ENCODE measurements at regions not wholly inside any gene's neighbourhood (a gene's known extent, or its start where the extent isn't known, plus 50 kb on each side); places are given as distances from the start of the nearest gene placed in this dataset.

GRCh38 chr2:8571792-8572499 lies 109.9 kb upstream of the ID2 start:
- H3K4me1 ChIP-seq (ENCODE audit: control insufficient read depth, insufficient read depth, low read length) = peaks cover 7% of the 10 kb centered on the region

GRCh38 chr2:8572712-8573233 lies 109.1 kb upstream of the ID2 start:
- no peaks in the 10 kb centered on the region for H3K27me3 ChIP-seq (ENCODE audit: control insufficient read depth in 1 of 2, insufficient read depth in 2 of 2, low read length in 2 of 2)
- no peaks in the 10 kb centered on the region for H3K9me3 ChIP-seq (ENCODE audit: control insufficient read depth in 2 of 2, low read length in 2 of 2)
- H3K4me3 ChIP-seq (ENCODE audit: low read length in 2 of 2) = no peak overlapping the region
- no peak overlapping the region for H3K9ac ChIP-seq (ENCODE audit: low read length in 2 of 2)
- peaks cover 7% of the 10 kb centered on the region for H3K4me1 ChIP-seq (ENCODE audit: control insufficient read depth, insufficient read depth, low read length)
- H3K36me3 ChIP-seq (ENCODE audit: control insufficient read depth in 2 of 2, insufficient read depth in 2 of 2, low read length in 2 of 2) = no peaks in the 10 kb centered on the region
- H3K27ac ChIP-seq (ENCODE audit: low read length) = no peak overlapping the region

More at GRCh38 chr2:8571792-8572499, 109.9 kb upstream of the ID2 start:
- Histone ChIP-seq H3K9me3 (ENCODE audit: control insufficient read depth in 2 of 2, low read length in 2 of 2) (no peaks in the 10 kb centered on the region), H3K9ac (ENCODE audit: low read length in 2 of 2) (no peak overlapping the region), H3K27me3 (ENCODE audit: control insufficient read depth in 1 of 2, insufficient read depth in 2 of 2, low read length in 2 of 2) (no peaks in the 10 kb centered on the region), H3K4me3 (ENCODE audit: low read length in 2 of 2) (no peak overlapping the region), H3K27ac (ENCODE audit: low read length) (no peak overlapping the region), H3K36me3 (ENCODE audit: control insufficient read depth in 2 of 2, insufficient read depth in 2 of 2, low read length in 2 of 2) (no peaks in the 10 kb centered on the region)

DNA sequence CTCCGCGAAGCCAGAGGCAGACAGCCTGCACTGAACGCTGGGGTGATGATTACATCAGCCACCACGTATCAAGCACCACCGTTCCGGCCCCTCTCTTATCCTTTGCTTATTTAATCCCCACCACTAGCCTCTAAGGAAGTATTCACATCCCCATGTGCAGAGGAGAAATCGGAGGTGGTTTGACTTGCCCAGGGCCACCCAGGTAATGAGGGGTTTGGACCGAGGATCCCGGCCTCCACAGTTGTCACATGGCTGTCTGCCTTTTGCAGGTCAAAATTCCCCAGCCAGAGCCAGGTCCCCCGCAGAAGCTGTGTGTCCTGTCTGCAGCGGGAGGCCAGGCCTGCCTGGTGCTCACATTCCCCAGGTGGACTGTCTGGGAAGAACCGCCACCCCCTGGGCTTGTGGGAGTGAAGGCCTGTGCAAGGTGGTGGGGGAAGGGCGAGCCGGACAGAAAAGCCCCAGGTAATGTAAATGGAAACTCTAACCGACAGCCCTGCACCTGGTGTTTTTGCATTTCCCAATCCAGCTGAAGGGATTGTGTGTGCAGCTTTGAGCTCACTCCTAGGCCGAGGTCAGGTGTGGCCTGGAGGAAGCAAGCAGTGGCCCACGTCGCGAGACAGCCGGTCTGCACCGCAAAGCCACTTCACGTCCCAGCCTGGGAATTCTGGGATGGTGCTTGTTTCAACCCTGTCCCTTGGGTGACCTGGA lies 108.5 kb upstream of the ID2 start:
- H3K27ac ChIP-seq (ENCODE audit: low read length) = no peak overlapping the region
- no peaks in the 10 kb centered on the region for H3K9me3 ChIP-seq (ENCODE audit: control insufficient read depth in 2 of 2, low read length in 2 of 2)
- H3K4me3 ChIP-seq (ENCODE audit: low read length in 2 of 2) = no peak overlapping the region
- peaks cover 7% of the 10 kb centered on the region for H3K4me1 ChIP-seq (ENCODE audit: control insufficient read depth, insufficient read depth, low read length)
- no peaks in the 10 kb centered on the region for H3K27me3 ChIP-seq (ENCODE audit: control insufficient read depth in 1 of 2, insufficient read depth in 2 of 2, low read length in 2 of 2)
- H3K36me3 ChIP-seq (ENCODE audit: control insufficient read depth in 2 of 2, insufficient read depth in 2 of 2, low read length in 2 of 2) = no peaks in the 10 kb centered on the region
- no peak overlapping the region for H3K9ac ChIP-seq (ENCODE audit: low read length in 2 of 2)

GRCh38 chr2:8573942-8574195 lies 108.0 kb upstream of the ID2 start:
- Histone ChIP-seq H3K27me3 (ENCODE audit: control insufficient read depth in 1 of 2, insufficient read depth in 2 of 2, low read length in 2 of 2) (no peaks in the 10 kb centered on the region), H3K27ac (ENCODE audit: low read length) (no peak overlapping the region), H3K9me3 (ENCODE audit: control insufficient read depth in 2 of 2, low read length in 2 of 2) (no peaks in the 10 kb centered on the region), H3K4me1 (ENCODE audit: control insufficient read depth, insufficient read depth, low read length) (peaks cover 7% of the 10 kb centered on the region), H3K4me3 (ENCODE audit: low read length in 2 of 2) (no peak overlapping the region), H3K36me3 (ENCODE audit: control insufficient read depth in 2 of 2, insufficient read depth in 2 of 2, low read length in 2 of 2) (no peaks in the 10 kb centered on the region), H3K9ac (ENCODE audit: low read length in 2 of 2) (no peak overlapping the region)

DNA sequence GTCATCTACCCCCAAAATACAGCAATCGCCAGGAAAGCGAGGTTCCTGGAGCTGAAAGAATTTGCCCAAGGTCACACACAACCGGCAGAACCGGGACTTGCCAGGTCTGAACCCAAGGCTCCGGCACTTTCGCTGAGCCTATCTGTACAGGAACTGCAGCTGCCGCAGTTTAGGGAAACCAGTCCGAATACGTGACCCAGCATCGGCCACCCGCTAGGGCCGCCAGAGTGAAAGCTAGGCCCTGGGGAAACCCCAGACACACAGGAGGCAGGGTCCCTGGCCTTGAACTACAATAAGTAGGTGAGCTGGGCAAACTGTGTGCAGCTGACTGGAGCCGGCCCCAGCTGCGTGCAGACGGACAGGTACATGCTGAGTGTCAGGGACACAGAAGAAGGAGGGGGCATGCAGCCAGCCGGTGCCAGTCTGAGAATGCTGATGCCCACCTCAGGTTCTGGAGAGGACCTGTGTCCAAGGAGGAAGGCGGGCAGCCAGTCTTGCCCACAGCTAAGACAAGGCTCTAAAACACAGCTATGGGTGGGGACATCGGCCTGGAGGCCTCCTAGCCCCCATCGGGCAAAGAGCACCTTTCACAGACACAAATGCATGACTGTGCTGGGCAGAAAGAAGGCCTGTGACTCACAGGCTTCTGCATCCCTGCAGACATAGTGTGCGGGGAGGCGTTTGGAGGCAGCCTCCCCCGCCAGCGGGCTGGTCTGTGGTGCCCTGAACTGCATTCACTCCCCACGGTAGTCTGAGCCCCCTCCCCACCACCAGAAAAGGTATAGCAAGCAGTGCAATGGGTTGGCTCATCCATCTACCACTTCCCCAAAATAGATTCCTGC lies 107.4 kb upstream of the ID2 start:
- Histone ChIP-seq H3K9me3 (ENCODE audit: control insufficient read depth in 2 of 2, low read length in 2 of 2) (no peaks in the 10 kb centered on the region), H3K27me3 (ENCODE audit: control insufficient read depth in 1 of 2, insufficient read depth in 2 of 2, low read length in 2 of 2) (no peaks in the 10 kb centered on the region), H3K9ac (ENCODE audit: low read length in 2 of 2) (no peak overlapping the region), H3K27ac (ENCODE audit: low read length) (no peak overlapping the region), H3K4me3 (ENCODE audit: low read length in 2 of 2) (no peak overlapping the region), H3K4me1 (ENCODE audit: control insufficient read depth, insufficient read depth, low read length) (peaks cover 7% of the 10 kb centered on the region), H3K36me3 (ENCODE audit: control insufficient read depth in 2 of 2, insufficient read depth in 2 of 2, low read length in 2 of 2) (no peaks in the 10 kb centered on the region)

DNA sequence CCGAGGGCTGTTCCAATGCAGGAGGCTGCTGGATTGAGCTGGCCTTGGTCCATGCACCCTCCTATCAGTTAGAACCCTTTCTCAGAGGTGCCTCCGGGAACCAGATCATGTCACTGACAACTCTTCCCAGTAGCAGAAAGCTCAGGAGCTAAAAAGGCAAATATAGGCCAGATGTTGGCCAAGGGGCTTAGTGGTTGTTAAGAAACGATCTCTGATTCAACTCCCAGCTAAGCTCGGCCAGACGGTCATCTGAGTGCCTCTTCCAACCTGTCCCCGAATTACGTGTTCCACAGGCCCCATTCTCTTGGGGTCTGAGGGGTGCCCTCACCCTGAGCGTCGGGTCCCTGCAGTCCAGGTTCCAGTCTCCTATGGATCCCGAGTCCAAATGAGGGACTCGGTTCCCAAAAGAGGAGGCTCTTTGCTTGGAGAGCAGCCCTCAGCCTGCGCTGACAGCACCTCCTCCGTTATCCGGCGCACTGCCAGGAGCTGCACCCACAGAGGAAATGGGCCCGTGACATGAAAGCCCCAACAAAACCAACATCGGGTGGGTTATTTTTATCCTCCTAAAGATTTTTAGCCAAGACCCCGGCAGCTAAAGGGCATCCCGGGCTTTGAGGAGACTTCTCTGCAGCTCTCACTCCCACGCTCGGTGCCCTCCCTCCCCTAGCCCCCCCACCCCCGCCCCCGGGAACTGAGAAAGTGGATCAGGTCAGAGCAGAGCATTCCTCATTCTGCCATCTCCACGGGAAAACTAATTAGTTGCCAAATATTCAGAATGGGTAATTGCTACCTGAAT lies 106.6 kb upstream of the ID2 start:
- Histone ChIP-seq H3K36me3 (ENCODE audit: control insufficient read depth in 2 of 2, insufficient read depth in 2 of 2, low read length in 2 of 2) (no peaks in the 10 kb centered on the region), H3K4me1 (ENCODE audit: control insufficient read depth, insufficient read depth, low read length) (peaks cover 7% of the 10 kb centered on the region), H3K9ac (ENCODE audit: low read length in 2 of 2) (no peak overlapping the region), H3K9me3 (ENCODE audit: control insufficient read depth in 2 of 2, low read length in 2 of 2) (no peaks in the 10 kb centered on the region), H3K27me3 (ENCODE audit: control insufficient read depth in 1 of 2, insufficient read depth in 2 of 2, low read length in 2 of 2) (no peaks in the 10 kb centered on the region), H3K27ac (ENCODE audit: low read length) (no peak overlapping the region), H3K4me3 (ENCODE audit: low read length in 2 of 2) (no peak overlapping the region)

- no peak overlapping the region for H3K27ac ChIP-seq (ENCODE audit: low read length)
- peaks cover 7% of the 10 kb centered on the region for H3K4me1 ChIP-seq (ENCODE audit: control insufficient read depth, insufficient read depth, low read length)
- no peak overlapping the region for H3K9ac ChIP-seq (ENCODE audit: low read length in 2 of 2)
- H3K4me3 ChIP-seq (ENCODE audit: low read length in 2 of 2) = peak overlapping the region in 1 of 2 donors; percentile 15
- H3K27me3 ChIP-seq (ENCODE audit: control insufficient read depth in 1 of 2, insufficient read depth in 2 of 2, low read length in 2 of 2) = no peaks in the 10 kb centered on the region
- no peaks in the 10 kb centered on the region for H3K9me3 ChIP-seq (ENCODE audit: control insufficient read depth in 2 of 2, low read length in 2 of 2)
- no peaks in the 10 kb centered on the region for H3K36me3 ChIP-seq (ENCODE audit: control insufficient read depth in 2 of 2, insufficient read depth in 2 of 2, low read length in 2 of 2)
These were observed 105.9 kb upstream of the ID2 start for GRCh38 chr2:8575834-8576423.

DNA sequence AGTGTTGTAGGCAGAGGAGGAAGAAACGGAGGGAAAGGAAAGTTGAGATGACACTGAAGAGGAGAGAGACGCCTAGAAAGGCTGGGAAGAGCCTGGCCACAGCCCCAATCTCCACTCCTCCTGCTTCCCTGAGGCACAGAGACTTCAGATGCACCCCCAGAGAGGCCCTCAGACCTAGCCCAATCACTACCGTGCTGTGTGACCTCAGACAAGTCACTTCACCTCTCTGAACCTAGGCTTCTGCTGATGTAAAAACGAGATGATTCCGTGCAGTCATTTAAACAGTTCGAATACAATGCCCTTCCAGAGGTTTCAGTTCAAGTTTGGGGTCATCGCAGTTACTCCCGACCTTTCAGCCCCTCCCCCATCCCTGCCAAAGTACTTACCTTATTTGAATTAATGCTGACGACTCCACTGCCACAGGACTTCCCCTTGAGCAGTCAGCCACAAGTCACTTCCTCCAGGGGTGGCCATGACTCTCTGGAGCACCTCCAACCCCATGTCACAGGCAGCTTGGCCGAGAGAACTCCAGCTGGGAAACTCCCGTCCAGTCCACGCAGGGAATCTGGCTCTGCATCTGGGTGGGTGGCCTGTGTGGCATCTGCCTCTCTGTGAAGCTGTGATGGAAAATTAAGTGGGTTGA lies 105.2 kb upstream of the ID2 start:
- no peaks in the 10 kb centered on the region for H3K36me3 ChIP-seq (ENCODE audit: control insufficient read depth in 2 of 2, insufficient read depth in 2 of 2, low read length in 2 of 2)
- H3K4me3 ChIP-seq (ENCODE audit: low read length in 2 of 2) = no peak overlapping the region
- H3K9me3 ChIP-seq (ENCODE audit: control insufficient read depth in 2 of 2, low read length in 2 of 2) = no peaks in the 10 kb centered on the region
- H3K4me1 ChIP-seq (ENCODE audit: control insufficient read depth, insufficient read depth, low read length) = peaks cover 7% of the 10 kb centered on the region
- no peaks in the 10 kb centered on the region for H3K27me3 ChIP-seq (ENCODE audit: control insufficient read depth in 1 of 2, insufficient read depth in 2 of 2, low read length in 2 of 2)
- no peak overlapping the region for H3K9ac ChIP-seq (ENCODE audit: low read length in 2 of 2)
- no peak overlapping the region for H3K27ac ChIP-seq (ENCODE audit: low read length)

DNA sequence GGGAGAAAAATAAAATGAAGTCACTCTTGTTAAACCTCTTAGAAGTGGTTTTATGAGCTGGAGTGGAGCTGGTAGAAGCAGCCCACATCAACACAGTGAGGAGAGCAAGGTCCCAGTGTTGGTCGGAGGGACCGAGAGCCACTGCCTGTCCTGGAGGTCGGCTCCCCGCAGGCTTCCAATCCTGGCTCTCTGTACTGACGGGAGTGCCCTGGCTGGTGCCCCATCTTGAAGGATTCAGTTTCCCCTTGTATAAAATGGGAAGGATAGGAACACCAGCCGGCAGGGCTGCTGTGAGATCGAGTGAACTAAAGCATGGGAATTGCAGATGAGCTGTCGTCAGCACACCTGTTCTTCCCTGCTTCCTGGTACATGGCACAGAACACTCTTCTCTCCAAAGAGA lies 104.3 kb upstream of the ID2 start:
- H3K27me3 ChIP-seq (ENCODE audit: control insufficient read depth in 1 of 2, insufficient read depth in 2 of 2, low read length in 2 of 2) = no peaks in the 10 kb centered on the region
- no peak overlapping the region for H3K27ac ChIP-seq (ENCODE audit: low read length)
- no peaks in the 10 kb centered on the region for H3K36me3 ChIP-seq (ENCODE audit: control insufficient read depth in 2 of 2, insufficient read depth in 2 of 2, low read length in 2 of 2)
- H3K4me3 ChIP-seq (ENCODE audit: low read length in 2 of 2) = no peak overlapping the region
- H3K4me1 ChIP-seq (ENCODE audit: control insufficient read depth, insufficient read depth, low read length) = peaks cover 7% of the 10 kb centered on the region
- no peaks in the 10 kb centered on the region for H3K9me3 ChIP-seq (ENCODE audit: control insufficient read depth in 2 of 2, low read length in 2 of 2)
- no peak overlapping the region for H3K9ac ChIP-seq (ENCODE audit: low read length in 2 of 2)

Data from stomach smooth muscle (tissue), 2 donors.